ENCODE measurements at regions not wholly inside any gene's neighbourhood (a gene's known extent, or its start where the extent isn't known, plus 50 kb on each side); places are given as distances from the start of the nearest gene placed in this dataset.
"Not testable (repeated sequence)": the region's sequence is repeated elsewhere in the genome, so short reads cannot be mapped to it uniquely, and the experiment has no call there.

DNA sequence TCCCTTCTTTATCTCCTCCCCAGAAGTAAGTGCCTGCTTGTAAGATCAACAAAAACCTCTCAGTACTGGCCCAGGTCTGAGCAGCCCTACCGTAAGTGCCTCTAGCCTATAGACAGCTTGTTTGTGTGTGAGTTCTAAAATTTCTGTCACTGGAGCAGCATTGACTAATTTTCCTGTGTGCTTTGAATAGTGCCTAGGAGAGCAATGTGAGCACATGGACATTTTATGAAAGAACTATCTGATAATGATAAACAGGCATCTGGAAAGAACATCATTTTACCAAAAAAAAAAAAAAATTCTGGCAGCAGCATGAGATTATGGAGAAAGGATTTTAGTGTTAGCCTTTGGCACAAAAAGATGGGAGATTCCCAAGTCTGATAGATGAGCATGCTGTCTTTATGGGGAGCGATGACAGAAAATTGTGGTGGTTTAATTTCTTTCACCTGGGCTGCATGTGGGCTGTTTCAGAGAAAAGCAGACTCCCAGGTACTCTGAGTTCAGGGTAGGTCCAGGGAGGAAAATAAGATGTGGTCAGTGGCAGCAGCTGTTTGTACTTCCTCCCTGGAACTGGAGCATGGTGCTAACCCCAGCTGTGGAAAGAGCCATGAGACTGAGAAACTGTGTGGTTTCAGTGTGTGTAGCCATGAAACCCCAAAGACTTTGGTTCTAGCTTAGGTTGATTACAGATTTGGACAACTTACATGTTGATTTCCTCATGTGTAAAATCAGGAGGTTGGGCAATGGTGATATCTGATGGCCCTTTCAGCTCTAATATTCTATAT lies 419.9 kb downstream of the NTRK2 start:
- Histone ChIP-seq H3K27ac (ENCODE audit: insufficient read depth, low read length, poor library complexity, severe bottlenecking) (no peak overlapping the region), H3K27me3 (ENCODE audit: control insufficient read depth, insufficient read depth, low read length) (no peaks in the 10 kb centered on the region), H3K36me3 (ENCODE audit: control insufficient read depth, insufficient read depth, low read length) (no peaks in the 10 kb centered on the region), H3K9me3 (ENCODE audit: control insufficient read depth in 2 of 2, low read length in 2 of 2) (no peaks in the 10 kb centered on the region), H3K4me3 (ENCODE audit: low read depth, low read length) (no peak overlapping the region), H3K4me1 (ENCODE audit: control insufficient read depth, insufficient read depth, low read length, poor library complexity, severe bottlenecking) (no peaks in the 10 kb centered on the region)
- Mint-ChIP-seq H3K4me1 (no peaks in the 10 kb centered on the region), H3K27ac (no peak overlapping the region), H3K9me3 (peaks cover 0 to 3% (median 0%) of the 10 kb centered on the region in 7 donors), H3K4me3 (no peak overlapping the region), H3K36me3 (no peaks in the 10 kb centered on the region), H3K27me3 (no peaks in the 10 kb centered on the region)
- ATAC-seq (ENCODE audit: low read depth in 2 of 2) (no peak), DNase-seq (no peak)

DNA sequence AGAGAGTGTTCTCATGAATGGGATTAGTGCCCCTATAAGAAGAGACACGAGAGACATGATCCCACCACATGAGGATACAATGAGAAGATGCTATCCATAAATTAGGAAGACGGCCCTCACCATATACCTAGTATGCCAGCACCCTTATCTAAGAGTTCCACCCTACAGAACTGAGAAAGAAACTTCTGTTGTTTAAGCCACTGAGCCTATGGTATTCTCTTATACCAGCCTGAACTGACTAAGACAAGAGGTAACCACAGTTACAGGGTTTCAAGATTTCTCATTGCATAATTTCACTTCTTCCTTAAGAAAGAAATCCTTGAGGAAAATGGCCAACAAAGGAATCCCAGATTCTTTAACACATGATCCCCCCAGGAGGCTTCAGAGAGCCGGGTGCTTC lies 412.4 kb downstream of the NTRK2 start:
- Mint-ChIP-seq H3K27me3 (no peaks in the 10 kb centered on the region), H3K9me3 (peaks cover 0 to 2% (median 0%) of the 10 kb centered on the region in 7 donors), H3K36me3 (no peaks in the 10 kb centered on the region), H3K27ac (no peak overlapping the region), H3K4me1 (no peaks in the 10 kb centered on the region), H3K4me3 (no peak overlapping the region)
- no peaks in the 10 kb centered on the region for H3K9me3 ChIP-seq (ENCODE audit: control insufficient read depth in 2 of 2, low read length in 2 of 2)
- no peaks in the 10 kb centered on the region for H3K27me3 ChIP-seq (ENCODE audit: control insufficient read depth, insufficient read depth, low read length)
- no peaks in the 10 kb centered on the region for H3K4me1 ChIP-seq (ENCODE audit: control insufficient read depth, insufficient read depth, low read length, poor library complexity, severe bottlenecking)
- H3K4me3 ChIP-seq (ENCODE audit: low read depth, low read length) = no peak overlapping the region
- ATAC-seq (ENCODE audit: low read depth in 2 of 2) = no peak
- H3K36me3 ChIP-seq (ENCODE audit: control insufficient read depth, insufficient read depth, low read length) = no peaks in the 10 kb centered on the region
- no peak overlapping the region for H3K27ac ChIP-seq (ENCODE audit: insufficient read depth, low read length, poor library complexity, severe bottlenecking)
- no peak for DNase-seq

DNA sequence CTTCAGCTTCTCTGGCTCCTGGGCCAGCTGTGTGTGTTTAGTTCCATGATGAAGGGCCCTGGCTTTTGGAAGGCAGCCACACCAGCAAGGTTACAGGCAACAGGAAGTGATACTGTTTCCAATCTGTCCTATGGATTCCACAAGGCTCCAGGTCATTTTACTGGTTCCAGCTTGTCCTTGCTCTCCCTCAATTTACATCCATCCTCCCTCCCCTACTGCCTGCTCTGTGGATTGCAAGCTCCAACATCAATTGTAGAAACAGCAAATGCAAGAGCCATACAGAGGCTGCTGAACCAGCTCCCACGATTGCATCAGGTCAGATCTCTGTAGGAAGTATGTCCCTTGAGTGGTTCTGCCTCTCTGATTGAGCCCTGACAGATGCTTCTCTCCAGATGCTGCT lies 409.8 kb downstream of the NTRK2 start:
- Histone ChIP-seq H3K36me3 (ENCODE audit: control insufficient read depth, insufficient read depth, low read length) (no peaks in the 10 kb centered on the region), H3K9me3 (ENCODE audit: control insufficient read depth in 2 of 2, low read length in 2 of 2) (no peaks in the 10 kb centered on the region), H3K4me3 (ENCODE audit: low read depth, low read length) (no peak overlapping the region), H3K4me1 (ENCODE audit: control insufficient read depth, insufficient read depth, low read length, poor library complexity, severe bottlenecking) (no peaks in the 10 kb centered on the region), H3K27ac (ENCODE audit: insufficient read depth, low read length, poor library complexity, severe bottlenecking) (no peak overlapping the region), H3K27me3 (ENCODE audit: control insufficient read depth, insufficient read depth, low read length) (no peaks in the 10 kb centered on the region)
- ATAC-seq (ENCODE audit: low read depth in 2 of 2) = no peak
- H3K36me3 Mint-ChIP-seq = no peaks in the 10 kb centered on the region
- H3K4me1 Mint-ChIP-seq = no peaks in the 10 kb centered on the region
- peak overlapping the region in 1 of 3 donors; percentile 32 for H3K27ac Mint-ChIP-seq
- H3K27me3 Mint-ChIP-seq = no peaks in the 10 kb centered on the region
- peaks cover 0 to 4% (median 1%) of the 10 kb centered on the region in 7 donors for H3K9me3 Mint-ChIP-seq
- no peak for DNase-seq
- no peak overlapping the region for H3K4me3 Mint-ChIP-seq

DNA sequence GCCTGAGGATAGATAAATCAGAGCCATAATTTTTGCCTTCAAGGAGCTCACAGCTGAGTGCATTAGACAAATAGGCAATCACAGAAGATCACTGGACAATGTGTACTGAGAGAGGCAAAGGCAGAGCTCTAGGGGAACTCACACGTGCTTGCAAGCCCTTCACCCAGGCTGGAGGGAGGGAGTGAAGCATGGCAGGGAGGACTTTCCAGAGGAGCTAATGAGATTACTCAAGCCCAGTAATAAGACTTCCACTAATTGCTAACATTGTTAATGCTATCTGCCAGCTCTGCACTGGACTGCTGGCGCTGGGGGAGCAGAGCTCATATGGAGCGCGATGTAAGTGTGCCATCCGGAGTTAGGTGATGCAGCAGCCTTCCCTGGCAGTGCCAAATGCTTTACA lies 408.4 kb downstream of the NTRK2 start:
- no peaks in the 10 kb centered on the region for H3K9me3 ChIP-seq (ENCODE audit: control insufficient read depth in 2 of 2, low read length in 2 of 2)
- no peaks in the 10 kb centered on the region for H3K36me3 ChIP-seq (ENCODE audit: control insufficient read depth, insufficient read depth, low read length)
- Mint-ChIP-seq H3K9me3 (peaks cover 0 to 4% (median 1%) of the 10 kb centered on the region in 7 donors), H3K36me3 (no peaks in the 10 kb centered on the region), H3K4me3 (no peak overlapping the region), H3K27ac (no peak overlapping the region), H3K27me3 (no peaks in the 10 kb centered on the region), H3K4me1 (no peaks in the 10 kb centered on the region)
- H3K27me3 ChIP-seq (ENCODE audit: control insufficient read depth, insufficient read depth, low read length) = no peaks in the 10 kb centered on the region
- H3K4me3 ChIP-seq (ENCODE audit: low read depth, low read length) = no peak overlapping the region
- H3K4me1 ChIP-seq (ENCODE audit: control insufficient read depth, insufficient read depth, low read length, poor library complexity, severe bottlenecking) = no peaks in the 10 kb centered on the region
- DNase-seq (no peak), ATAC-seq (ENCODE audit: low read depth in 2 of 2) (no peak)
- H3K27ac ChIP-seq (ENCODE audit: insufficient read depth, low read length, poor library complexity, severe bottlenecking) = no peak overlapping the region

DNA sequence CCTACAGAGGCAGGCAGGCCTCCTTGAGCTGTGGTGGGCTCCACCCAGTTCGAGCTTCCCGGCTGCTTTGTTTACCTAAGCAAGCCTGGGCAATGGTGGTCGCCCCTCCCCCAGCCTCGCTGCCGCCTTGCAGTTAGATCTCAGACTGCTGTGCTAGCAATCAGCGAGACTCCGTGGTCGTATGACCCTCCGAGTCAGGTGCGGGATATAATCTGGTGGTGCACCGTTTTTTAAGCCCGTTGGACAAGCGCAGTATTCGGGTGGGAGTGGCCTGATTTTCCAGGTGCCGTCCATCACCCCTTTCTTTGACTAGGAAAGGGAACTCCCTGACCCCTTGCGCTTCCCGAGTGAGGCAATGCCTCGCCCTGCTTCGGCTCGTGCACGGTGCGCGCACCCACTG lies 407.6 kb downstream of the NTRK2 start:
- not testable (repeated sequence) for H3K9me3 Mint-ChIP-seq; H3K4me3 ChIP-seq (ENCODE audit: low read depth, low read length); H3K36me3 Mint-ChIP-seq; H3K27me3 Mint-ChIP-seq; H3K27ac Mint-ChIP-seq; H3K36me3 ChIP-seq (ENCODE audit: control insufficient read depth, insufficient read depth, low read length); H3K4me1 ChIP-seq (ENCODE audit: control insufficient read depth, insufficient read depth, low read length, poor library complexity, severe bottlenecking); ATAC-seq (ENCODE audit: low read depth in 2 of 2); H3K4me1 Mint-ChIP-seq; DNase-seq; H3K27ac ChIP-seq (ENCODE audit: insufficient read depth, low read length, poor library complexity, severe bottlenecking); H3K4me3 Mint-ChIP-seq; H3K27me3 ChIP-seq (ENCODE audit: control insufficient read depth, insufficient read depth, low read length); H3K9me3 ChIP-seq (ENCODE audit: control insufficient read depth in 2 of 2, low read length in 2 of 2)
